ENCODE measurements at regions not wholly inside any gene's neighbourhood (a gene's known extent, or its start where the extent isn't known, plus 50 kb on each side); places are given as distances from the start of the nearest gene placed in this dataset.

GRCh38 chr6:126716032-126716431 lies 376.1 kb downstream of the CENPW start:
- no peak overlapping the region for H3K4ac ChIP-seq (ENCODE audit: low read depth, low read length)

DNA sequence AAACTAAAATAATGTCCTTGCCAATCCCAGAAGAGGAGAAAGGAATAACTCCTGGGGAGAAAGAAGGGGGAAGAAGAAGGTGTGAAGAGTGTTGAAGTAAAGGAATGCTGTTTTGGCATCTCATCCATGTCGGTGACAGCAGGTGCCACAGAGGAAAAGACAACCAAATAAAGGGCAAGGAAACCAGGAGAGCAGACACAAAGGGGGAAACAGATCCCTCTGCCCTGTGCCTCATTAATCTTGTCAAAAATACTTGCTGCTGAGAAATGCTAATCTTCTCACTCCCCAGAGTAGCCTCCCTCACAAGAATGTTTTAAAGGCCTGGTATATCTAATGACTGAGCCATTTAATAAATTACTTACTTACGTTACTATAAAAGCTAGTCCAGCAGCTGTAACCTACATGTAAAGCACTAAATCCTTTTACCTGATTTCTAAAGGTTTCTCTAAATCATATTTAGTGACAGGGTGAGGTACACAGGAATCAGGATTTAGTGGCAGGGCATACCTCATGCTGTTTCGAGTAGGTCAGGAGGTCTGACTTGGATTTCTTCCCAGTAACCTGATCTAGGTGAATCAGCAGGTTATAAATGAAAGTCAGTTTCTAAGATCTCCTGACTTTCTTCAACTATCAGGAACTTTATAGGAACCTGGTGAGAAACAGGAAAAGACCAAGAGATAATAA lies 377.1 kb downstream of the CENPW start:
- WGBS (ENCODE audit: extremely low coverage, insufficient coverage, insufficient read length) = no CpG with 5 or more reads among the region's 3 CpGs

More at GRCh38 chr6:126716032-126716431, 376.1 kb downstream of the CENPW start:
- Histone ChIP-seq H3K9ac (ENCODE audit: low read length) (no peak overlapping the region), H2AK5ac (ENCODE audit: low read length) (no peak overlapping the region), H3K23ac (ENCODE audit: low read length) (no peak overlapping the region), H3K18ac (ENCODE audit: low read length) (no peak overlapping the region), H3K27ac (ENCODE audit: low read depth, low read length) (no peak overlapping the region), H2BK12ac (ENCODE audit: low read length) (no peak overlapping the region), H3K79me2 (ENCODE audit: control insufficient read depth, insufficient read depth, low read length, poor library complexity) (no peaks in the 10 kb centered on the region), H2BK5ac (ENCODE audit: low read depth, low read length, poor library complexity) (no peak overlapping the region), H4K12ac (ENCODE audit: low read depth, low read length) (no peak overlapping the region), H4K91ac (ENCODE audit: low read depth, low read length) (no peak overlapping the region), H3K4me3 (ENCODE audit: low read depth, low read length) (no peak overlapping the region), H3K4me2 (ENCODE audit: low read length) (no peak overlapping the region), H3K9me3 (ENCODE audit: insufficient read depth, low read depth, low read length) (no peaks in the 10 kb centered on the region), H2AFZ (ENCODE audit: insufficient read depth, low read length, poor library complexity) (no peak overlapping the region), H3K36me3 (ENCODE audit: control insufficient read depth in 1 of 2, insufficient read depth in 2 of 2, low read length in 2 of 2) (no peaks in the 10 kb centered on the region), H3K79me1 (ENCODE audit: low read length) (no peaks in the 10 kb centered on the region), H3K27me3 (ENCODE audit: insufficient read depth, low read length) (no peaks in the 10 kb centered on the region), H3K4me1 (ENCODE audit: control insufficient read depth in 1 of 2, insufficient read depth in 2 of 2, low read length in 2 of 2) (no peaks in the 10 kb centered on the region), H3K14ac (ENCODE audit: low read length) (no peak overlapping the region), H4K8ac (ENCODE audit: low read depth, low read length) (no peak overlapping the region), H2BK120ac (ENCODE audit: insufficient read depth, low read length, poor library complexity) (no peak overlapping the region)
- DNase-seq = no peak
- no CpG with 5 or more reads among the region's 2 CpGs for WGBS (ENCODE audit: extremely low coverage, insufficient coverage, insufficient read length)

GRCh38 chr6:126718600-126719327 lies 378.8 kb downstream of the CENPW start:
- no peak overlapping the region for H3K9ac ChIP-seq (ENCODE audit: low read length)
- no peak overlapping the region for H3K4ac ChIP-seq (ENCODE audit: low read depth, low read length)
- WGBS (ENCODE audit: extremely low coverage, insufficient coverage, insufficient read length) = no CpG with 5 or more reads among the region's 4 CpGs

More for the DNA sequence above, 377.1 kb downstream of the CENPW start:
- Histone ChIP-seq H4K91ac (ENCODE audit: low read depth, low read length) (no peak overlapping the region), H3K27ac (ENCODE audit: low read depth, low read length) (no peak overlapping the region), H3K36me3 (ENCODE audit: control insufficient read depth in 1 of 2, insufficient read depth in 2 of 2, low read length in 2 of 2) (no peaks in the 10 kb centered on the region), H3K23ac (ENCODE audit: low read length) (no peak overlapping the region), H4K8ac (ENCODE audit: low read depth, low read length) (no peak overlapping the region), H3K4ac (ENCODE audit: low read depth, low read length) (no peak overlapping the region), H3K14ac (ENCODE audit: low read length) (no peak overlapping the region), H2BK120ac (ENCODE audit: insufficient read depth, low read length, poor library complexity) (no peak overlapping the region), H2AFZ (ENCODE audit: insufficient read depth, low read length, poor library complexity) (no peak overlapping the region), H3K4me3 (ENCODE audit: low read depth, low read length) (no peak overlapping the region), H3K9ac (ENCODE audit: low read length) (no peak overlapping the region), H3K18ac (ENCODE audit: low read length) (no peak overlapping the region), H2BK5ac (ENCODE audit: low read depth, low read length, poor library complexity) (no peak overlapping the region), H3K79me2 (ENCODE audit: control insufficient read depth, insufficient read depth, low read length, poor library complexity) (no peaks in the 10 kb centered on the region), H3K9me3 (ENCODE audit: insufficient read depth, low read depth, low read length) (no peaks in the 10 kb centered on the region), H2BK12ac (ENCODE audit: low read length) (no peak overlapping the region), H3K4me2 (ENCODE audit: low read length) (no peak overlapping the region), H3K27me3 (ENCODE audit: insufficient read depth, low read length) (no peaks in the 10 kb centered on the region), H2AK5ac (ENCODE audit: low read length) (no peak overlapping the region), H4K12ac (ENCODE audit: low read depth, low read length) (no peak overlapping the region), H3K79me1 (ENCODE audit: low read length) (no peaks in the 10 kb centered on the region), H3K4me1 (ENCODE audit: control insufficient read depth in 1 of 2, insufficient read depth in 2 of 2, low read length in 2 of 2) (peaks cover 0 to 2% of the 10 kb centered on the region in 2 experiments)
- DNase-seq = no peak

GRCh38 chr6:126720304-126720703 lies 380.4 kb downstream of the CENPW start:
- Histone ChIP-seq H2BK12ac (ENCODE audit: low read length) (no peak overlapping the region), H4K91ac (ENCODE audit: low read depth, low read length) (no peak overlapping the region), H3K9ac (ENCODE audit: low read length) (no peak overlapping the region), H3K4me2 (ENCODE audit: low read length) (no peak overlapping the region), H3K4ac (ENCODE audit: low read depth, low read length) (no peak overlapping the region), H3K79me2 (ENCODE audit: control insufficient read depth, insufficient read depth, low read length, poor library complexity) (no peaks in the 10 kb centered on the region), H2AFZ (ENCODE audit: insufficient read depth, low read length, poor library complexity) (no peak overlapping the region), H3K23ac (ENCODE audit: low read length) (no peak overlapping the region), H3K4me3 (ENCODE audit: low read depth, low read length) (no peak overlapping the region), H2BK120ac (ENCODE audit: insufficient read depth, low read length, poor library complexity) (no peak overlapping the region), H4K8ac (ENCODE audit: low read depth, low read length) (no peak overlapping the region), H3K14ac (ENCODE audit: low read length) (no peak overlapping the region), H3K27ac (ENCODE audit: low read depth, low read length) (no peak overlapping the region), H3K9me3 (ENCODE audit: insufficient read depth, low read depth, low read length) (no peaks in the 10 kb centered on the region), H3K36me3 (ENCODE audit: control insufficient read depth in 1 of 2, insufficient read depth in 2 of 2, low read length in 2 of 2) (no peaks in the 10 kb centered on the region), H3K79me1 (ENCODE audit: low read length) (no peaks in the 10 kb centered on the region), H3K4me1 (ENCODE audit: control insufficient read depth in 1 of 2, insufficient read depth in 2 of 2, low read length in 2 of 2) (peaks cover 0 to 2% of the 10 kb centered on the region in 2 experiments), H3K27me3 (ENCODE audit: insufficient read depth, low read length) (no peaks in the 10 kb centered on the region), H2BK5ac (ENCODE audit: low read depth, low read length, poor library complexity) (no peak overlapping the region), H2AK5ac (ENCODE audit: low read length) (no peak overlapping the region), H3K18ac (ENCODE audit: low read length) (no peak overlapping the region), H4K12ac (ENCODE audit: low read depth, low read length) (no peak overlapping the region)
- no peak for DNase-seq

More at GRCh38 chr6:126718600-126719327, 378.8 kb downstream of the CENPW start:
- H4K91ac ChIP-seq (ENCODE audit: low read depth, low read length) = no peak overlapping the region
- H3K27me3 ChIP-seq (ENCODE audit: insufficient read depth, low read length) = no peaks in the 10 kb centered on the region
- H3K18ac ChIP-seq (ENCODE audit: low read length) = no peak overlapping the region
- no peak overlapping the region for H4K8ac ChIP-seq (ENCODE audit: low read depth, low read length)
- H2BK12ac ChIP-seq (ENCODE audit: low read length) = no peak overlapping the region
- no peak overlapping the region for H3K27ac ChIP-seq (ENCODE audit: low read depth, low read length)
- H2BK120ac ChIP-seq (ENCODE audit: insufficient read depth, low read length, poor library complexity) = no peak overlapping the region
- no peaks in the 10 kb centered on the region for H3K79me2 ChIP-seq (ENCODE audit: control insufficient read depth, insufficient read depth, low read length, poor library complexity)
- no peaks in the 10 kb centered on the region for H3K9me3 ChIP-seq (ENCODE audit: insufficient read depth, low read depth, low read length)
- no peak overlapping the region for H3K23ac ChIP-seq (ENCODE audit: low read length)
- no peaks in the 10 kb centered on the region for H3K36me3 ChIP-seq (ENCODE audit: control insufficient read depth in 1 of 2, insufficient read depth in 2 of 2, low read length in 2 of 2)
- no peak for DNase-seq
- no peak overlapping the region for H2AK5ac ChIP-seq (ENCODE audit: low read length)
- H3K79me1 ChIP-seq (ENCODE audit: low read length) = no peaks in the 10 kb centered on the region
- peaks cover 0 to 2% of the 10 kb centered on the region in 2 experiments for H3K4me1 ChIP-seq (ENCODE audit: control insufficient read depth in 1 of 2, insufficient read depth in 2 of 2, low read length in 2 of 2)
- no peak overlapping the region for H4K12ac ChIP-seq (ENCODE audit: low read depth, low read length)
- H3K4me3 ChIP-seq (ENCODE audit: low read depth, low read length) = no peak overlapping the region
- H3K14ac ChIP-seq (ENCODE audit: low read length) = no peak overlapping the region
- H2AFZ ChIP-seq (ENCODE audit: insufficient read depth, low read length, poor library complexity) = no peak overlapping the region
- no peak overlapping the region for H3K4me2 ChIP-seq (ENCODE audit: low read length)
- no peak overlapping the region for H2BK5ac ChIP-seq (ENCODE audit: low read depth, low read length, poor library complexity)

Measured in trophoblast cell (in vitro differentiated cells and primary cell).